Gastroesophageal sphincter (tissue), 4 donors: ENCODE measurements at regions not wholly inside any gene's neighbourhood (a gene's known extent, or its start where the extent isn't known, plus 50 kb on each side); places are given as distances from the start of the nearest gene placed in this dataset.

Experiments
- ATAC-seq: fragments of 150-250 bp; one replicate; pipeline ENCODE4 v1.9.1; 2016; ENCODE audit warnings: mild to moderate bottlenecking, moderate library complexity
- H3K27ac ChIP-seq, 4 donors: fragments of 200-600 bp; sonication (generic) in 3 of 4; 1 replicate in 3 of 4; 2 replicates in 1 of 4; pipeline ENCODE4 v1.5.1; 2016 to 2019
- H3K27me3 ChIP-seq: fragments of 200-600 bp; sonication (generic); one replicate; pipeline ENCODE4 v1.5.1; 2019
- H3K36me3 ChIP-seq, 2 donors: fragments of 200-600 bp; sonication (generic); one replicate each; pipeline ENCODE4 v1.5.1; 2019; ENCODE audit warnings: control low read depth in 1 of 2
- H3K4me1 ChIP-seq, 3 donors: fragments of 200-600 bp; sonication (generic); 1 replicate in 2 of 3; 2 replicates in 1 of 3; pipeline ENCODE4 v1.5.1; 2016 to 2019; ENCODE audit warnings: control low read depth in 2 of 3
- H3K4me3 ChIP-seq, 2 donors: fragments of 200-600 bp; sonication (generic); one replicate each; pipeline ENCODE4 v1.5.1; 2019; ENCODE audit warnings: mild to moderate bottlenecking in 1 of 2, moderate library complexity in 1 of 2
- H3K9me3 ChIP-seq, 3 donors: fragments of 200-600 bp; sonication (generic); one replicate each; pipeline ENCODE4 v1.5.1; 2017 to 2019; ENCODE audit warnings: control low read depth in 2 of 3
- CTCF ChIP-seq, 4 experiments: fragments of 200-600 bp in 2 of 4; fragments of 450-650 bp in 2 of 4; sonication (generic) in 1 of 4; IDR thresholded peaks; one replicate each; pipeline ENCODE4 v1.5.1; 2017 to 2019; ENCODE audit warnings: antibody characterized with exemption in 4 of 4, mild to moderate bottlenecking in 2 of 4, moderate library complexity in 2 of 4
- EP300 ChIP-seq: sonication (generic); formaldehyde crosslinking; IDR thresholded peaks from one replicate; pipeline ENCODE4 v1.6.1; 2017; ENCODE audit warnings: antibody characterized with exemption, mild to moderate bottlenecking
- POLR2A ChIP-seq, 2 donors: fragments of 450-650 bp; IDR thresholded peaks; one replicate each; pipeline ENCODE4 v1.6.1; 2017; ENCODE audit warnings: antibody characterized with exemption in 2 of 2, mild to moderate bottlenecking in 2 of 2, moderate library complexity in 1 of 2
- POLR2AphosphoS5 ChIP-seq: sonication (generic); formaldehyde crosslinking; IDR thresholded peaks from one replicate; pipeline ENCODE4 v1.6.1; 2017; ENCODE audit warnings: antibody characterized with exemption
- WGBS, 2 donors: methylation state at CpG; one replicate each; pipeline ENCODE4 v1.1.5; 2018; ENCODE audit warnings: low coverage in 1 of 2; 5-methylcytosine and 5-hydroxymethylcytosine counted together

GRCh38 chr3:109852283-109852682 lies 514.9 kb upstream of the DPPA4 start:
- H3K27me3 ChIP-seq: no peaks in the 10 kb centered on the region
- no peak overlapping the region for H3K27ac ChIP-seq
- 77 to 81% methylated on average over 3 of the region's 3 CpGs for WGBS, 2 donors
- H3K4me1 ChIP-seq: no peaks in the 10 kb centered on the region
- ATAC-seq: no peak
- no peak overlapping the region for H3K4me3 ChIP-seq
- H3K36me3 ChIP-seq: no peaks in the 10 kb centered on the region
- H3K9me3 ChIP-seq: peaks cover 0 to 28% (median 0%) of the 10 kb centered on the region in 3 donors
- TF ChIP-seq EP300: no peak
- no peak for TF ChIP-seq POLR2AphosphoS5
- no peak for TF ChIP-seq CTCF (IDR thresholded peaks at IDR 0.05)
- TF ChIP-seq POLR2A (IDR thresholded peaks at IDR 0.05): no peak

GRCh38 chr3:109853077-109853731 lies 515.9 kb upstream of the DPPA4 start:
- 17 to 21% methylated on average over 2 of the region's 2 CpGs for WGBS, 2 donors
- peaks cover 0 to 28% (median 0%) of the 10 kb centered on the region in 3 donors for H3K9me3 ChIP-seq
- no peaks in the 10 kb centered on the region for H3K27me3 ChIP-seq
- H3K4me1 ChIP-seq: no peaks in the 10 kb centered on the region
- H3K4me3 ChIP-seq: no peak overlapping the region
- H3K27ac ChIP-seq: no peak overlapping the region
- ATAC-seq: no peak
- TF ChIP-seq CTCF (IDR thresholded peaks at IDR 0.05) (no peak), POLR2AphosphoS5 (no peak), EP300 (no peak), POLR2A (IDR thresholded peaks at IDR 0.05) (no peak)
- no peaks in the 10 kb centered on the region for H3K36me3 ChIP-seq

- Histone ChIP-seq H3K4me1 (no peaks in the 10 kb centered on the region), H3K27ac (no peak overlapping the region), H3K27me3 (no peaks in the 10 kb centered on the region), H3K4me3 (no peak overlapping the region), H3K9me3 (peaks cover 0 to 8% (median 0%) of the 10 kb centered on the region in 3 donors), H3K36me3 (no peaks in the 10 kb centered on the region)
- no peak for ATAC-seq
- TF ChIP-seq EP300 (no peak), POLR2AphosphoS5 (no peak), POLR2A (IDR thresholded peaks at IDR 0.05) (no peak), CTCF (IDR thresholded peaks at IDR 0.05) (no peak)
- WGBS, 2 donors: 89 to 100% methylated on average over 1 of the region's 1 CpG
Measured at GRCh38 chr3:109863701-109864100, 526.4 kb upstream of the DPPA4 start.

- Histone ChIP-seq H3K27ac (no peak overlapping the region), H3K4me1 (no peaks in the 10 kb centered on the region), H3K27me3 (no peaks in the 10 kb centered on the region), H3K4me3 (no peak overlapping the region), H3K9me3 (peaks cover 0 to 8% (median 0%) of the 10 kb centered on the region in 3 donors), H3K36me3 (no peaks in the 10 kb centered on the region)
- no peak for ATAC-seq
- no peak for TF ChIP-seq POLR2AphosphoS5
- TF ChIP-seq EP300: no peak
- TF ChIP-seq POLR2A (IDR thresholded peaks at IDR 0.05): no peak
Measured at GRCh38 chr3:109864452-109864851, 527.1 kb upstream of the DPPA4 start.

GRCh38 chr3:109869586-109869985 lies 532.2 kb upstream of the DPPA4 start:
- no peak for ATAC-seq
- no peak for TF ChIP-seq POLR2A (IDR thresholded peaks at IDR 0.05)
- no peak for TF ChIP-seq EP300
- TF ChIP-seq CTCF (IDR thresholded peaks at IDR 0.05): no peak
- no peak for TF ChIP-seq POLR2AphosphoS5
- Histone ChIP-seq H3K36me3 (no peaks in the 10 kb centered on the region), H3K9me3 (peaks cover 0 to 8% (median 0%) of the 10 kb centered on the region in 3 donors), H3K4me3 (no peak overlapping the region), H3K27me3 (no peaks in the 10 kb centered on the region), H3K4me1 (no peaks in the 10 kb centered on the region), H3K27ac (no peak overlapping the region)
